CD4-positive, alpha-beta T cell treated with Interleukin-6 for 4 hours (primary cell): ENCODE measurements at regions not wholly inside any gene's neighbourhood (a gene's known extent, or its start where the extent isn't known, plus 50 kb on each side); places are given as distances from the start of the nearest gene placed in this dataset.
"Not testable (repeated sequence)": the region's sequence is repeated elsewhere in the genome, so short reads cannot be mapped to it uniquely, and the experiment has no call there.

Source experiments
- DNase-seq: peaks from one replicate; pipeline ENCODE4 v3.0.0-alpha.2; 2020; ENCODE audit warnings: mixed read lengths

- no peak for DNase-seq
Observed at GRCh38 chr6:87755708-87756671, 54.0 kb upstream of the AKIRIN2 start.

GRCh38 chr6:87754828-87755227, 52.8 kb upstream of the AKIRIN2 start:
- DNase-seq: no peak

- no peak for DNase-seq
Observed at GRCh38 chr6:87753131-87753685, 51.2 kb upstream of the AKIRIN2 start.

- not testable (repeated sequence) for DNase-seq
Observed at GRCh38 chr6:87752503-87752902, 50.5 kb upstream of the AKIRIN2 start.
